HG02943 (cell line): ENCODE measurements at regions not wholly inside any gene's neighbourhood (a gene's known extent, or its start where the extent isn't known, plus 50 kb on each side); places are given as distances from the start of the nearest gene placed in this dataset.

Experiments
- ATAC-seq: cut with Tn5 transposase; IDR thresholded peaks from one replicate; pipeline ENCODE4 v1.9.1; 2021; ENCODE audit warnings: mild to moderate bottlenecking, low read depth, moderate library complexity; ENCODE audit not compliant: unreplicated experiment

- ATAC-seq, result no peak
Measured at GRCh38 chr4:124462954-124463828, 249.3 kb downstream of the ANKRD50 start.

- no peak for ATAC-seq
Measured at GRCh38 chr4:124464836-124465235, 247.7 kb downstream of the ANKRD50 start.

- ATAC-seq, result no peak
Measured at GRCh38 chr4:124468360-124468759, 244.2 kb downstream of the ANKRD50 start.

GRCh38 chr4:124469981-124470380 is 242.6 kb downstream of the ANKRD50 start:
- no peak for ATAC-seq

- ATAC-seq, result no peak
Measured at GRCh38 chr4:124478470-124478869, 234.1 kb downstream of the ANKRD50 start.

- no peak for ATAC-seq
Measured at GRCh38 chr4:124480061-124480460, 232.5 kb downstream of the ANKRD50 start.

GRCh38 chr4:124481123-124481522 is 231.4 kb downstream of the ANKRD50 start:
- ATAC-seq, result no peak

GRCh38 chr4:124483048-124483906 is 229.3 kb downstream of the ANKRD50 start:
- no peak for ATAC-seq

- ATAC-seq, result no peak
Measured at GRCh38 chr4:124484008-124484407, 228.5 kb downstream of the ANKRD50 start.

GRCh38 chr4:124484940-124485339 is 227.6 kb downstream of the ANKRD50 start:
- ATAC-seq, result no peak

- no peak for ATAC-seq
Measured at GRCh38 chr4:124486423-124486822, 226.1 kb downstream of the ANKRD50 start.

GRCh38 chr4:124487651-124488050 is 224.9 kb downstream of the ANKRD50 start:
- ATAC-seq, result no peak

GRCh38 chr4:124491361-124492145 is 221.0 kb downstream of the ANKRD50 start:
- no peak for ATAC-seq

- ATAC-seq, result no peak
Measured at GRCh38 chr4:124499261-124499660, 213.3 kb downstream of the ANKRD50 start.

- ATAC-seq, result no peak
Measured at GRCh38 chr4:124501576-124501975, 211.0 kb downstream of the ANKRD50 start.

GRCh38 chr4:124504431-124504830 is 208.1 kb downstream of the ANKRD50 start:
- ATAC-seq, result no peak

GRCh38 chr4:124505211-124505610 is 207.3 kb downstream of the ANKRD50 start:
- no peak for ATAC-seq

GRCh38 chr4:124509151-124509550 is 203.4 kb downstream of the ANKRD50 start:
- ATAC-seq, result no peak

GRCh38 chr4:124514588-124514987 is 197.9 kb downstream of the ANKRD50 start:
- ATAC-seq, result no peak

GRCh38 chr4:124515591-124515990 is 196.9 kb downstream of the ANKRD50 start:
- no peak for ATAC-seq

- no peak for ATAC-seq
Measured at GRCh38 chr4:124519196-124519595, 193.3 kb downstream of the ANKRD50 start.
